Activated CD4-positive, alpha-beta T cell treated with anti-CD3 and anti-CD28 coated beads, Interleukin-2, Interleukin-6, amounts not matched to agents 100 ng/mL and 50 ng/mL, durations not matched to agents 16 hours and 8 hours (primary cell): ENCODE measurements at regions not wholly inside any gene's neighbourhood (a gene's known extent, or its start where the extent isn't known, plus 50 kb on each side); places are given as distances from the start of the nearest gene placed in this dataset.
"Not testable (repeated sequence)": the region's sequence is repeated elsewhere in the genome, so short reads cannot be mapped to it uniquely, and the experiment has no call there.

Experiments used
- DNase-seq: peaks from one replicate; pipeline ENCODE4 v3.0.0-alpha.2; 2020

DNA sequence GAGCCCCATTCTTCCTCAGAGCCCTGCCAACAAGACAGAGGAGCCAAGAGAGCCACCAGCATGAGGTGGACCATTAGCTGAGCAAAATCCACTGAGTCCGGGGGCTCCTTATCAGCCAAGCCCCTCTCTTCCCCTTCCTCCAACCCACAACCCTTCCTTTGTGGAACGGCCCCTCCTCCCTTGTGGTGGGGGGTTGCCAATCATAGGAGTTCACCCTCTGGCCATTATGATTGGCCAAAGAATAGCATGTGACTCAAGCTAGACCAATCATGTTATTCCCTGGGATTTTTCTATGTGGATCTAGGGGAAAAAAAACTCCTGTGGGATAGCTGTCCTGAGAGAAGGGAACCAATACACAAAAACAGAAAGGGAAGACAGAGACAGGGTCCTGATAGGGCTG lies 120.5 kb downstream of the C16orf95 start:
- DNase-seq = no peak

DNA sequence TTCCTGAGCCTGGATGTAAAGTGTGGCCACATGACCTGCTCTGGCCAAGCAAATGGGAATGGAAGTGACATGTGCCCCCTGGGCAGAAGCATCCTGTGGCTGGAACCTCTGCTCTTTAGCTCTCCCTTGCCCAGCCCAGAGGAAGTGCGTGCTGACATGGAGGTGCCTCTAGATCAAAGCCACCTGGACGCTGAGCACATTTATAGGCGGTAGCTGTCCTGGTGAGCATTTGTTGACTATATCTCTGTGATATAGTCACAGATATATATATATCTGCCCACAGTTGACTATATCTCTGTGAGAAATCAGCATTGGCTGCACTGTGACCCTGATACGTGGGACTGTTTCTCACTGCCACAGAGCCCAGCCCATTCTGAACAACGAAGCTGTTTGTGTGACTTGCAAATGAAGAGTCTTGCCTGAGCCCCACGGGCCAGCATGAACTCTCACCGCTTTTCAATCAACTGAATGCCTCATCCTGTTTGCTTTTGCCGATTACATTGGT lies 118.8 kb downstream of the C16orf95 start:
- DNase-seq = no peak

DNA sequence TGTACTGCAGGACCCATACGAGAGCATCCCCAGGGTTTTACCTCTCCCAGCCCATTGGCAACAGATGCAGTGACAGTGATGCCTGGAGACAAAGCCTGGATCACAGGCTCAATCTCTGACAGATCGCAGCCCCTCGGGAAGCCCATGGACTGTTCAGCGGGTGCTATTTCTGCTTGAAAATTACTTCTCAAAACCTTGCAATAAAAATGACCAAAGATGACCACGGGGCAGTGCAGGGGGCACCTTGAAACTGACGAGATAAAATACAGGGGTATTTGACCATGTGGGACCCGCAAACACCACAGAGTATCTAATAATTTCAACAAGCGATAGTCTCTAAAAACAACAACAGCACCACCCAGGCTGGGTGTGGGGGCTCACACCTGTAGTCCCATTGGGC lies 118.3 kb downstream of the C16orf95 start:
- DNase-seq = no peak

DNA sequence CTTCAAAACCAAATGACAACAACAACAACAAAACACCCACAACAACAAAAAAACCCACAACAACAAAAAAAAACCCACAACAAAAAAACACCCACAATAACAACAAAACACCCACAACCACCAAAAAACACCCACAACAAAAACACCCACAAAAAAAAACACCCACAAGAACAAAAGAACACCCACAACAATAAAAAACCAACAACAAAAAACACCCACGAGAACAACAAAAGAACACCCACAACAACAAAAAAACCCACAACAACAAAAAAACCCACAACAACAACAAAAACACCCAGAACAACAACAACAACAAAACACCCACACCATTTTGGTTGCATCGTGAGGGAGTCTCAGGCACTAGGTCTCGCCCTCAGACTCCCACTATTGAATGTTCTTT lies 117.8 kb downstream of the C16orf95 start:
- no peak for DNase-seq

DNA sequence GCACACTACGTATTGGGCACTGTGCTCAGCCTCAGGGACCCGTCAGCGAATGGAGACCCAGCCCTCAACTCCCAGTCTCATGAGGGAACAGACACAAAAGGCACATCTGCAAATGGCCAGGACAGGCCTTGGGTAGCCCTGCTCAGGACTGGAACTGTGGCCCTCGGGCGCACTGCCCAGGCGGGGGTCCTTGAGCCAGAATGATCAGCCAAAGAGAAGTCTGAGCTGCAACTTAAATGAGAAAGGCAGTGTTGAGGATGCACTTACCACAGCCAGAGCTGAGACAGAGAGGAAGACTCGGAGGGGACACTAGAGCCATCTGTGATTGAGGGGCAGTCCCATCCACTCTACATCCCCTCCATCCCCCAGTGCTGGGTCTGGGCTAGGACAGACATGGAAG lies 117.3 kb downstream of the C16orf95 start:
- DNase-seq = no peak

DNA sequence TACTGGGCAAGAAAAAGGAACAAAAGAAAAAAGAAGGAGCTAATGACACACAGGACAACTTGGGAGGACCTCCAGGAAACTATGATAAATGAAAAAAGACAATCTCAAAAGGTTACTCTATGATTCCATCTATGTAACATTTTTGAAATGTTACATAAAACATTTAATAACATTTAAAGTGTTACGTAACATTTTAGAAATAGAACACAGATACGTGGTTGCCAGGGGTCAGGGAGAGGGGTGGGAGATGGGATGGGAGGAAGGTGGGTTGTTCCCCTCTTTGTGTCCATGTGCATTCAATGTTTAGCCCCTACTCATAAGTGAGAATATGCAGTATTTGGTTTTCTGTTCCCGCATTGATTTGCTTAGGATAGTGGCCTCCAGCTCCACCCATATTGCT lies 116.6 kb downstream of the C16orf95 start:
- DNase-seq = no peak

DNA sequence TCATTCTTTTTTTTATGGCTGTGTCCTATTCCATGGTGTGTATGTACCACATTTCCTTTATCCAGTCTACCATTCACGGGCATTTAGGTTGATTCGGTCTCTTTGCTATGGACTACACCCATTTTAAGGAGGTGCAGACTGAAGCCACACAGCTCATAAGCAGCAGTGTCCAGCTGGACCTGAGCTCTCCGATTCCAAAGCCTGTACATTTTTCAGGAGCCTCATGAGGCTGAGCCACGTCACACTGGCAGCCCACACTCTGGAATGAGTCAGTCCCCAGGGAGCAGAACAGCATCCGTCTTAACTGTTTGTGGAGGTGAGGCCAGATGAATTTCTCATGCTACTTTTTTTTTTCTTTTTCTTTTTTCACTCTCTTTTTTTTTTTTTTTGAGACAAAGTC lies 116.1 kb downstream of the C16orf95 start:
- DNase-seq = no peak

DNA sequence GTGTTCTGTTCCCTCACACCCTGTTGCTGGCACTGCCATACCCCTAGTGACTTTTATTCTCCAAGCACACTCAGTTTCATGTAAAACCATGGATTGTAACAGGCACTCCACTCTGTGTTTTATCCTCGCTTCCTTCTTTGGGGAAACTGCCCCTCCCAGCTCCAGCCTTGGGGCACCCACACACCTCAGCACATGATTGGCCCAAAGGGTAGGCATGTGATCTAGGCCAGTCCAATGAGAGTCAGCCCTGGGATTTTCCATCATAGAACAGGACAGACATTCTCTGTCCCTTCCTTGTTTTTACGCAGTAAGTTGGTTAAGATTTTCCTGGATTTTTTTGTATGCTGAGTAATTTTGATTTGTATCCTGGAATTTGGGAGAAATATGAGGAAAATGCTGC lies 115.4 kb downstream of the C16orf95 start:
- DNase-seq = no peak

DNA sequence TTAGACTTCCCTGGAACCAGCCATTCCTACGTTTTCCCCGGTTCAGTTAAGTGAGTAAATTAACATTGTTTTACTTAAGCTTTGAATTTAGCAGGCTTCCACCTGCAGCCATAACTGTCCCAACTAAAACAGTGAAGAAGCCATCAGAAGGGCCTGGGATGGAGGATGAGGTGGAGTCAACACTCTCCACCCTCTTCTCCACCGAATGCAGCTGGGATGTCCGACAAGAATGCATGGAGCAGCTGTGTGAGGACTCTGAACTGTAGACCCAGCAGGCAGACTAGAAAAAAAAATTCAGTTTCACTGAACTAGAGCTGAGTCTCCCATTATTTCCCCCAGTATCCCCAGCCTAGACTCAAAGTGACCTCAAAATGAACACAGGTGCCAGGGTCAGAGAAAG lies 114.8 kb downstream of the C16orf95 start:
- no peak for DNase-seq

DNA sequence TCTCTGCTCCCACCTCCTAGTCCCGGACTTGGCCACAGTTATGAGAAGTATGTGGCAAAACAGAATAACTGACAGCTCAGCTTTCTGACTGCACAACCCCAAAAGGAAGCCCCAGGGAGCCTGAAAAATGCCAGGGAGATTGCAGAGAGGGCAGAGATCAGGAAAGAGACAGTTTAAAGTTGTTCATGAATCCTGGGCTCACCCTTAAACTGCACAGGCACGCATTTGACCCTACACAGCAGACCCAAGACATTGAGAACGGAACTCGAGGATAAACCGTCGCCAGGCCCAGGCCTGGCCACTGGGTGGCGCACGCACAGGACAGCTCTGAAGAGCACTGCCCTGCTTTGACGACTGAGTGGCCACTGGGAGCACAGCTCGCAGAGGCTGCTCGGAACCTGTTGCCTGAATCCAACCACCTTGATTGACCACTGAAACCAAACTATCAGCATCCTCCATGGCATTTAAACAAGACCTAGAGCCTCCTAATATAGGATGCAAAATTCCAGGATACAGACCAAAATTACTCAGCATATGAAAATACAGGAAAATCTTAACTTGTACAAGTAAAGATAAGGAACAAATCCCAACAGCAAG lies 114.0 kb downstream of the C16orf95 start:
- peak; percentile 77 for DNase-seq

DNA sequence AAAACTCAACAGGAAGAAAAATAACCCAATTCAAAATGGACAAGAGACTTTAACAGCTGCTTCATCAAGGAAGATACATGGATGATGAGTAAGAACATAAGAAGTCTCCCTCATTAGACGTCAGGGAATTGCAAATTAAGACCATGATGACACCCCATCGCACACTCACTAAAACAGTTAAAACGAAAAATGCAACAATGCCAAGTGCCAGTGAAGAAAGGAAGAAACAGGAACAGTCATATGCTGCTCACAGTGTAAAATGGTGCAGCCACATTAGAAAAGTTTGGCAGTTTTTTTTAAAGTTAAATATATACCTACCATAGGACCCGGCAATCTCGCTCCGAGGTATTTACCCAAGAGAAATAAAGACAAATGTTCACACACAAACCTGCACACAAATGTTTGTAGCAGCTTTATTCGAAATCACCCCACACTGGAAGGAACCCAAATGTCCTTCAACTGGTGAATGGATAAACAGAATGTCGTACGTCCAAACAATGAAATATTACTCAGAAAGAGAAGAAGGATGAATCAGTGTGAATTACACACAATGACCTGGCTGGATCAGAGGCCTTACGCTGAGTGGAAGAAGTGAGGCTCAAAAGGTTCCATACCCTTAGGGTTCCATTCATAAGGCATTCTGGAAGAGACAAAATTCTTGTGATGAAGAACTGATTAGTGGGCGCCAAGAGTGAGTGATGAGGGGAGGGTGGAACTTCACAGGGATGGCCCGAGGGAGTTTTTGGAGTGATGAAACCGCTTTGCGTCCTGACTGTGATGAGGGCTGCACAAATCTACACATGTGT lies 110.3 kb downstream of the C16orf95 start:
- DNase-seq = no peak

DNA sequence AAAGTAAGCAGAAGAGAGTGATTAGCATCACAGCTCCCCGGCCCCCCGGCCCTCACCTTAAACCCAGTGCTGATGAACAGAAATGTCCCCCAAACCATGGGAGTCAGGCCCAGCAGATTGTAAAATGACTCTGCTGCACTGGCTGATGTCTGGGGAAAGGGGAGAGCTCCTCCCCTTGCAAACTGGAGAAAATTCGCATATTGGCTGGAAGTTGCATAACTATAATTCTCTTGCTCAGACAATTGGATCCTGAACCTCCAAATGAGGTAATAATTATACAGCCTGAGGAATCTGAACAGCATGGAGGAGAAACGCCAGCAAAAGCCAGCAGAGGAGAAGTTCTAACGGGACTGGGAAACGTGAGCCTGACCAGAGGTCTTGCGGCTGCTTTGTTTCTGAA lies 109.7 kb downstream of the C16orf95 start:
- DNase-seq = no peak

DNA sequence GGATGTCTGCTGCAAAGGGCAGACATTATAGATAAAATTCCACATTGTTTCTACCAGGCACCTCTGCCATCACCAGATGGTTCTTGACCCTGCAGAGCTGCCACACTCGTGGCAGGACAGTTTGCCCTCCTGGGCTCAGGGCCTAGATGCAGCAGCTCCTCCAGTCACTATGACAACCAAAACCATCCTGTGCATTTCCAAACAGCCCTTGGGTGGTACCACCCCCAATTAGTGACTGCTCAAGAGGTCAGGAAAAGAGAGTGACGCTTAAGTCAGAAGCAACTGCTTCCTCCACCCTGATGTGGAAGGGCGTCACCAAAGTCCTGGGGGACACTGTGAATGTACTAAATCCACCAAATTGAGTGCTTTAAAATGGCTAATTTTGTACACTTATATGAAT lies 109.2 kb downstream of the C16orf95 start:
- DNase-seq = no peak

DNA sequence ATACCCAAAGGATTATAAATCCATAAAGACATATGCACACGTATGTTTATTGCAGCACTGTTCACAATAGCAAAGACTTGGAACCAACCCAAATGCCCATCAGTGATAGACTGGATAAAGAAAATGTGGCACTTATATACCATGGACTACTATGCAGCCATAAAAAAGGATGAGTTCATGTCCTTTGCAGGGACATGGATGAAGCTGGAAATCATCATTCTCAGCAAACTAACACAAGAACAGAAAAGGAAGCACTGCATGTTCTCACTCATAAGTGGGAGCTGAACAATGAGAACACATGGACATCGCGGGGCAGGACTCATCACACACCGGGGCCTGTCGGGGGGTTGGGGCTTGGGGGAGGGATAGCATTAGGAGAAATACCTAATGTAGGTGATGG lies 108.2 kb downstream of the C16orf95 start:
- DNase-seq = not testable (repeated sequence)

DNA sequence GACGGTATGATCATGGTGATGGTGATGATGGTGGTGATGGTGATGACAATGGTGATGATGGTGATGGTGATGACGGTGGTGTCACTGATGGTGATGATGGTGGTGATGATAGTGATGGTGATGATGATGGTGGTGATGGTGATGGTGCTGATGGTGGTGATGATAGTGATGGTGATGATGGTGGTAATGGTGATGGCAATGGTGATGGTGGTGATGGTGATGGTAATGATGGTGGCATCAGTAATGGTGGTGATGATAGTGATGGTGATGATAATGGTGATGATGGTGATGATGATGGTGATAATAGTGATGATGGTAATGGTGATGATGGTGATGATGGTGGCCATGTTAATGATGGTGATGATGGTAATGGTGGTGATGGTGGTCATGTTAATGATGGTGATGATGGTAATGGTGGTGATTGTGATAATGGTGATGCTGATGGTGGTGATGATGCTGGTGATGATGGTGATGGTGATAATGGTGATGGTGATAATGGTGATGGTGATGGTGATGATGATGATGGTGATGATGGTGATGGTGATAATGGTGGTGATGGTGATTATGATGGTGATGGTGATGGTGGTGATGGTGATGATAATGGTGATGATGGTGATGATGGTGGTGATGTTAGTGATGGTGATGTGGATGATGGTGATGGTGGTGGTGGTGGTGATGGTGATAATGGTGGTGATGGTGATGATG lies 107.2 kb downstream of the C16orf95 start:
- DNase-seq = no peak

DNA sequence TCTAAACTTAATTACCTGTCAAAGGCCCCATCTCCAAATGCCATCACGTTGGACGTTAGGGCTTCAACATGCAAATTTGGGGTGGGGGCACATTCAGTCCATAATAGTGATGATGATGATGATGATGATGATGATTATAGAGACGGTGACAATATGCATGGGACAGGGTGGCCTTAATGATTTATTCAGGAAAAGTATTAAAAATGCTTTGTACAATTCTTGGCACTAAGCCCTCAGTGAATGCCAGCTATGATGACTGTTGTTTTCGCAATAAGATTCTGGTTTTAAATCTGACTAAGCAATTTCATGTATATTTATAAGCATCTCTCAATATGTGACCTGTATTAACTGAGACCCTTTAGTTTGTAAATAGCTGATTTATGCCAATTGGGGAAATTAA lies 106.3 kb downstream of the C16orf95 start:
- DNase-seq = no peak

DNA sequence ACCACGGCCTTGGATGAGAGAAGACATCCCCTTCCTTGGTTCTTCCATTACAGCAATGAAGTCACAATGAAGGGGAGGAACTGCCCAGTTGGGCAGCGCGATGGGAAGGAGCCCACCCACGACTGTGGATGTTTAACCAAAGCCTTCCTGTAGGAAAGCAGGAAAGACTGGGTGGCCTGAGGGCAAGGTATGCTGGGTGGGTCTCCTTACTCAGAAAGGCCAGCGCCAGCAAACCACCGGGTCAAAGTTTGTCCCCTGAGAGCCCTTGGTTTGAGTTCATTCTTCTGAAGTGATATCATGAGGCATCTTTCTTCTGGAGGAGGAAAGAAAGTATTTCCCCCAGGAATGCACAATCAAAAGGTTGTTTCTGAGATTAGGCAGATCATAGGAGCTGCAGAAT lies 105.2 kb downstream of the C16orf95 start:
- no peak for DNase-seq

DNA sequence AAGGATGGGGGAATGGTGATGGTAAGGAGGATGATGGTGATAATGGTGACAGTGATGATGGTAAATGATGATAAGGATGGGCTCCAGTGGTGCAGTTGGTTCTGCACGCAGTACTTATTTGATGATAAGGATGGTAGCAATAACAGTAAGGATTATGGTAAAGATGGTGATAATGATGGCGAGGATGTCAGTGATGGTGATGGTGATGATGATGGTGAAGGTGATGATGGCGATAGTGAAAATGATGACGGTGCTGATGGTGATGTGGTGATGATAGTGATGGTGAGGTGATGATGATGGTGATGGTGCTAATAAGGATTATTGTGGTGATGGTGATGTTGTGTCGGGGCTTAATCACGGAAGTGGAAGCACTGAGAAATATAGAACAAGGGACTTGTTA lies 103.7 kb downstream of the C16orf95 start:
- DNase-seq = no peak

DNA sequence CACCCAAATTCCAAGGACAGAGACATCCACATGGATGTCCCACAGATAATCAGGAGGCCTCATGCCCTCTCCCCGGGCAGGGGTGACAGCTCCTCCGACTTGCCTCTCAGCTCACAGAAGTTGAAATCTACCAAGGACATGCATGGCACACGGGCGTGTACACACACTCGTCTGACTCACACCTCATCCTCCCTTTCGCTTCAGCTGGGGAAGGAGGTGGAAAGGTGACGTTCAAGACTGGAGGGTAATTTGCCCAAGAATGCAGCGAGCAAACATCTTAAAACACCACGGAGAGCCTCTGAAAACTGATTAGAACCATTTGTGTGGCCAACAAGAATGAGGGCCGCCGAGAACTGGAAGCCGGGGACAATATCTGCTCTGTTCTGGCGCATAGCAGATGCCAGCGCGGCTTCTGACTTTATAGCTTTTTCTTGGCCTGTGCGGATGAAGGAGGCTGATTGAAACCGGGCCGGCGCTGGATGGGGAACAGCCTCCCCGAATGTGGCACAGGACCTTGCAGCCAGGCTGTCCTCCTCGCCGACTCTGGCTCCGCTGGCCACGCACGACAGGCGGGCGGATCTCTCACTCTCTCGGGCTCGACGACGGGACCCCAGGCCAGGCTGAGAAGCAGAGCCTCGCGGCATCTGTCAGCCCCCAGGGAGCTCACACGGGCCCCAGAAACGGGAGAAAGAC lies 100.9 kb downstream of the C16orf95 start:
- DNase-seq = no peak

DNA sequence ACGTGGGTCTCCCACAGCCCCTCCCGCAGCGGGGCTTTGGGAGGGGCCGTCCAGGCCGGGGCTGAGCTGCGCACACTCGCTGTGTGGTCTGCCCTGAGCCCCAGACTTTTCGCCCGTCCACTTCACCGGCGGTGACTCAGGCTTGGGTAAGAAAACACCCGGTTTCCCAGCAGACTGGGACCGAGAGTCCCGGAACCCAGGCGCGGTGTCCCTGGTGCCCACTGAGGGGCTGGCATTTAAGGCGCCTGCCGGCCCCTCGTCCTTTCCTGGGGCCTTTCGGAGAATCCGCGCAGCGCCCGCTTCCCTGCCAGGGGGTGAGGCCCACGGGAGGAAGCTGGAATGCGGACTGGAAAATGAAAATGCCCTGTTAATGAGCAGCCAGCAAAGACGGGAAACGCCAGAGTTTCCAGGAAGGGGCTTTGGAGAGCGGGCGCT lies 100.3 kb downstream of the C16orf95 start:
- DNase-seq = no peak

DNA sequence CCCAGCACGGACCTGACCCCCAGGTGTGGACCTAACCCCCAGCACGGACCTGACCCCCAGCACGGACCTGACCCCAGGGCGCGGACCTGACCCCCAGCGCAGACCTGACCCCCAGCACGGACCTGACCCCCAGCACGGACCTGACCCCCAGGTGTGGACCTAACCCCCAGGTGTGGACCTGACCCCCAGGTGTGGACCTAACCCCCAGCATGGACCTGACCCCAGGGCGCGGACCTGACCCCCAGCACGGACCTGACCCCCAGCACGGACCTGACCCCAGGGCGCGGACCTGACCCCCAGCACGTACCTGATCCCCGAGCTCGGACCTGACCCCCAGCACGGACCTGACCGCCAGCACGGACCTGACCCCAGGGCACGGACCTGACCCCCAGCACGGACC lies 99.4 kb downstream of the C16orf95 start:
- not testable (repeated sequence) for DNase-seq

DNA sequence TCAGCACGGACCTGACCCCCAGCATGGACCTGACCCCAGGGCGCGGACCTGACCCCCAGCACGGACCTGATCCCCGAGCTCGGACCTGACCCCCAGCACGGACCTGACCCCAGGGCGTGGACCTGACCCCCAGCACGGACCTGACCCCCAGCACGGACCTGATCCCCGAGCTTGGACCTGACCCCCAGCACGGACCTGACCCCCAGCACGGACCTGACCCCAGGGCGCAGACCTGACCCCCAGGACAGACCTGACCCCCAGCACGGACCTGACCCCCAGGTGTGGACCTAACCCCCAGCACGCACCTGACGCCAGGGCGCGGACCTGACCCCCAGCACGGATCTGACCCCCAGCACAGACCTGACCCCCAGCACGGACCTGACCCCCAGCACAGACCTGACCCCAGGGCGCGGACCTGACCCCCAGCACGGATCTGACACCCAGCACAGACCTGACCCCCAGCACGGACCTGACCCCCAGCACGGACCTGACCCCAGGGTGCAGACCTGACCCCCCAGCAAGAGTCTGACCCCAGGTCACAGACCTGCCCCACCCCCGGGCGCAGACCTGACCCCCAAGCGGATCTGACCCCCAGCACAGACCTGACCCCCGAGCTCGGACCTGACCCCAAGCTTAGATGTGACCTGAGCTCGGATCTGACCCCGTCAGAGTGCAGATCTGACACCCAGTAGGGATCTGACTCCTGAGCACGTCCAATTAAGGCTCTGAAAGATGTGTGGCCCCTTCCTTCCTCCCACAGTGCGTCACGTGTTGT lies 98.7 kb downstream of the C16orf95 start:
- no peak for DNase-seq
